Stimulated activated CD8-positive, alpha-beta memory T cell treated with anti-CD3 and anti-CD28 coated beads, Interleukin-2, amount 100 ng/mL, for 48 hours (primary cell): ENCODE measurements at regions not wholly inside any gene's neighbourhood (a gene's known extent, or its start where the extent isn't known, plus 50 kb on each side); places are given as distances from the start of the nearest gene placed in this dataset.

Experiments
- DNase-seq, 2 donors: peaks; one replicate each; pipeline ENCODE4 v3.0.0-alpha.2; 2020; ENCODE audit warnings: low read depth in 2 of 2

GRCh38 chr11:32039149-32039548 lies 51.7 kb upstream of the RCN1 start:
- DNase-seq, result no peak

- no peak for DNase-seq
These were observed 56.2 kb upstream of the RCN1 start for GRCh38 chr11:32034680-32035079.

GRCh38 chr11:32034149-32034548 lies 56.7 kb upstream of the RCN1 start:
- DNase-seq, result no peak

GRCh38 chr11:32033491-32033890 lies 57.4 kb upstream of the RCN1 start:
- no peak for DNase-seq

DNA sequence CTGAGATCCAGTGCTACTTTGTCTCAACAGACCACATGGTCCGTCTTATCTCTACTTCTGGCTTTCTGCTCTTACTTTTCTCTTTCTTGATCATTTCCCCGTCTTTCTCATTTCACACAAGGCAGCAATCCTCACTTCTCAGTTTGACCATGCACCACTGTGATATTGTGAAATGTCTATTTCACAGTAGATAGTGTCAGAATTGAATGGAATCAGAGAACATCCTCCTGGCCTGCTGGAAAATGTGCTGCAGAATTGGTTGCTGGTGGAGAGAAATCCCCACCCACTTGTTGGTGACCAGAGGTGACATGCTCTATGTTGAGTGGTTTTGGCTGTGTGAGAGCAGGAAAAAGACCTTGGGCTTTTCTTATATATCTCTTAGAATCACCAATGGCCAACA lies 57.8 kb upstream of the RCN1 start:
- DNase-seq, result no peak

- DNase-seq, result no peak
These were observed 58.4 kb upstream of the RCN1 start for GRCh38 chr11:32032478-32032877.

GRCh38 chr11:32032052-32032451 lies 58.8 kb upstream of the RCN1 start:
- DNase-seq, result no peak

DNA sequence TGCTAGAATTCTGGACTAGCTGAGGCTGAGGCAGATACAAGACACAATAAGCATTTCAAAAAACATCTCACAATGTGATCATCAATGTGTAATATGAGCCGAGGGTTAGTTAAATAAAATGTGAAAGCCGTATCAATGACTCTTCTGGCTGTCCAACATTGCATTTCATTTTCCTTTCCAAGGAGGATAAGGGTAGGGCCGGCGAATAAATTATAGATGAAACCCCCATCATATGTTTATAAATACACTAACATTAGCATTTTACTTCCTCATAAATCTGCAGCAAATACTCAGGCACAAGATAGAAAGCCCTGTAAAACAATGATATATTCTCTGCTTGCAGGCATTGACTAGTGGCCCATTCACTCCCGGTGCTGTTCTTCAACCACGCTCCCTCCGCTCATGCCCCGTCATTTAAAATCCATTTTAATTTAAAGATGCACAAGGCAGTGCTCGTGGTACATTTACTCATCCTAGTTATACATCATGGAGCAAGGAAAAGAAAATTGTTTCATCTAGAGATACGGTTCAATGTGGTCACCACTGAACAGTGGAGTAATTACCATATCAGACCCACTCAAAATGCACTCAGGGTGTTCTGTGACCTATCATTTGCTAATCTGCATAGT lies 59.9 kb upstream of the RCN1 start:
- DNase-seq, result no peak

- DNase-seq, result no peak
These were observed 61.2 kb upstream of the RCN1 start for GRCh38 chr11:32029721-32030120.

DNA sequence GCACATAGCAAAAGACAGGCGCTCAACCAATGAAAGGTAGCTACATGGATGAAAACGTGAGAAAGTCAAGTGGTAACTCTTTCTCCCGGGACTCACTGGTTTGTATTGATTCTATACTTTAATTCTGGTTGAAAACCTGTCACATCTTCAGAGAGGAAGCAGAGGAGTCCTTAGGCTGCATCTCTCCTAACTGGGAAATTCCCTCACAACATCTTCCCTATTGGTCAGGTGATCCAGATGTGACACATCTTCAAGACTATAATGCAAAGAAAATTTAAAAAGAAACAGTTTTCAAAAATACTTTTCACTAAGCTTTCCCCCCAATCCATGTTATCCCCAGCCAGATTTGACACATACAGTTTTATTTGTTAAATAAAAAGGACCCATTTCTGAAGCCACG lies 62.7 kb upstream of the RCN1 start:
- no peak for DNase-seq

DNA sequence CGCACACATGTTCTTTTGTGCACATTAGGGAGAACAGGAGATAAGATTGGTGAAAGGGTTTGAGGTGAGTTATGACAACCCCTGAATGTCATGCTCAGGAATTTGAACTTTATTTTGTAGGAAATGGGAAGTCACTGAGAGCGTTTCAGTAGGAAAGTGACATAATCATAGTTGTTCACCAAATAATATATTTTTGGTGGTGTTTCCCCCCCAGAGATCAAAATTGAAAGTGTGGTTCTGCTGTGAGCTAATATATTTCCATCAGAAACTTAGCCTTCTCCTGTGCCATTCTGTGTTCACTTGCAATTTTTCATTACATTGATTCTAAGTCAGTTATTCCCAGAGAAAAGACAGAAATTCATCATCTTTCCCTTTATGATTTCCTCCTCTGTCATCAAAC lies 64.1 kb upstream of the RCN1 start:
- no peak for DNase-seq

DNA sequence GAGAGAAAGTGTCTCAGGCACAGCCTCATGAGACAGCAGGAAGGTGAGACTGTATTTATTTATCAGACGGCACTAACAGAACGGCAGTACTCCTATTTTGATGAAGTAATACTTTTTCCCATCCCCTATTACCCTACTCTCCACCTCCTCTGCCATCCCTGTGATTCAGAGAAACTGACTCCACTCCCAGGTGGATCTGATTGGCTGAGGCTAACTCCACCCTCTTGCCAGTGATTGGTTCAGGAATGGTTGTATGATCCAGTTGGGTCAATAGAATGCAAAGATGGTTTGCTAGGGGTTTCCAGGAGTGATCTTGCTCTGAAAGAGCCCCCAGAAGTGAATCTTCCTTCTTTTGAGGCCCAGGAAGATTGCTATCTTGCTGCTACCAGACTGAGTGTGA lies 65.9 kb upstream of the RCN1 start:
- no peak for DNase-seq

DNA sequence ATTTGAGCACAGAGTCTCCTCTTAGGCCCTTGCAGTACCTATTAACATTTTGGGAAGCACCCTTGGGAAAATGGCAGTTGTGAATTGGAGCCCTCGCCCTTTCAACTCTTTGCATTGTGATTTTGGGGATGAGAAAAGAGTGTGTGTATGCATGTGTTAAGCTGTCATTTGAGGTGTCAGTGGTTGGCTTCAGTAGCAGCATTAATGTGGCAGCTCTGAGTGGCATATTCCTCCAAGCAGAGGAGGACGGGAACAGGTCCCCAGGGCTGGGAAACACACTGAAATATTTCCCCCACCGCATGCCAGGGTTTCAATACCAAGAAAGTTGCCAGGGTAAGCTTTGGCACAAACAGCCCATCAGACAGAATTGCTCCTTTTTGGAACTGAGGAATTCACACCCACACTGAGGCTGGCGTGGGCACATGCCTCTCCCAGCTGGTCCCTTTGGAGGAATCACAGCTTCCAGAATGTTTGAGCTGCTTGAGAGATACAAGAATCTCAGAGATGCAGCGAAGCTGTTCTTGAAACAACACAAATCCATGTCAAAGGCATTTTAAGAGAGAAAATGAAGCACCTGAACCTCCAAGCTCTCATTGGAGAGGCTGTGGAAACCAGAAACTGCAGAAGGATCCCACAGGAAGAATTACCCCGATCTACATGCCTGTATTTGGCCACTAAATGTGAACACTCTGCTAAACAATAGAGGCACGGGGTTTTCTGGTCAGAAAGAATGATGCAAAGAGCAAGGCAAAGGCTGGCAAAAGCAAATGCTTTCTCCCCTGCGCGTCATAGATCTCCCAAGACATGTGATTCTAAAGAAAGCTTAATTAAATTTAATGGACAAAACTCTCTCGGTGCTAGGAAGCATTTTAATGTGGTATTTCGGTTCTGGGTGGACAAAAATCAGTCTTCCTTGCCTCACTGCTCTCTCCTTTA lies 67.2 kb upstream of the RCN1 start:
- no peak for DNase-seq

GRCh38 chr11:32018672-32019071 lies 72.2 kb upstream of the RCN1 start:
- DNase-seq, result no peak

DNA sequence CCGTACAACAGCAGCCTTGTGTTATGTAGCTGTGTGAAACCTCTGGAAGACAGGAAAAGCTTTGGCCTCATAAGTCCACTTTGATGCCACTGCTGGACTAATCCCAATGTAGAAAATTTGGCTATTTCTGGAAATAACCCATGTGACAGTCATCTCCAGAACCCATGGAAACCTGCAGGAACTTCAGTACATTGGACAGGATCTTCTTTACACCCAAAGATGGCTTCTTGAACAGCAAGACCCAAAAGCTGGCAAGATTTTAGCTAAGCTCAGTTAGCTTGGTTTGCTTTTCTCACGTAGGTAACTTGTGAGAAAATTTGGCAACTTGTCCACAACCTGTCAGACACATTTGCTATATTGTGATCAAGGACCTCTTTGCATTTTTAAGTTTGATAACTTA lies 74.8 kb upstream of the RCN1 start:
- no peak for DNase-seq

- DNase-seq, result no peak
These were observed 75.4 kb upstream of the RCN1 start for GRCh38 chr11:32015427-32015826.

- no peak for DNase-seq
These were observed 77.3 kb upstream of the RCN1 start for GRCh38 chr11:32013603-32014002.

- DNase-seq, result no peak
These were observed 78.8 kb upstream of the RCN1 start for GRCh38 chr11:32012049-32012448.

DNA sequence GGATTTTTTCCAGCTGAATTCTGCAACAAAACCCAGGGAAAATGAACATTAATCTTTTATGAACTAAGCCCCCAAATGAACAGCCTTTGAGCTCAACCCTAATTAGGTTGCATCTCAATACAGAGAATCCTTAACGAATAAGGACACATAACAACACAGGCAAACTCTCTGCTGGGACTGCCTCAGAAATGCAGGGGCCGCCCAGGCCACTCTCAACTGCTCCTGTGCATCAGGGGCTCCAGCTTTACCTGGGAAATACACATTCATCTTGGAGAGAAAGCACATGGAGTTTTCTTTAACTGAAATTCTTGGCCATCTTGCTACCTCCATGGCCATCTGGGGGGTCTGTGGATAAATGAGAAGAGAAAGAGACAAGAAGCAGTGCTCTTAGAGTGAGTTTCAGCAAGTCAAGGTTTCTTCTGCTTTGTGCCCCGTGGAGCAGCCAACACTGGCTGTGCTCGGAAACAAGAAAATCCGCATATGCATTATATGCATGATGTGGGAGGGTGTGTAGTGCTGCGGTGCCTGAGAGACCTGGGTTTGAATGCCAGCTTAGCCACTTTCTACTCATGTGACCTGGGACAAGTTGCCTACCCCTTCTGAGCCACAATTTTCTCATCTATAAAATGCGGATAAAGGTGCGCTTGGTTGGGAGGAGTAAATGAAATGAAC lies 81.9 kb upstream of the RCN1 start:
- DNase-seq, result no peak

DNA sequence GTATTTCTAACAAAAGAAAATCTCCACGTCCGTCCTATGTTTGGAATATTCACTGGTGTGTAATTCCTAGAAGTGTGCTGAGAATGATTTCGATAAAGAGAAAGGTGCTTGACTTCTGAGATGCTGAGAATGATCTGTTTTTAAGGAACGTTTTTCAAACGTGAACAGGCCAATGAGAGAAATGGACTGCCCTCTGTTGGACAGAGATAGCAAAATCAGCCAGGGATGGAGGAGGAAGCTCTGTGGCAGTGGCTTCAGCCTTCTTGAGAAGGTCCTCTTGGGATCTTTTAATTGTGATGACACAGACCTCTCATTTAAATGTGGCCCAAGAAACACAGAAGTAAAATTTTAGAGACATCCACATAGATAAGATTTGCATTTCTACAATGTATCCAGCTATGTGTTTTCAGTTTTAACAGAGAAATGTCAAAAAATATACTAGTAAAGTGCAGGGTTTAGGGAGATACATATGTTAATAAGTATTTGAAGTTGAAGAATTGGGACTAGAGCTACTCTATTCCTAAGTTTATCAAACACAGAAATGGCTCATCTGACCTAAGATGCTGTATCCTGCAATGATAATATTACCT lies 84.0 kb upstream of the RCN1 start:
- no peak for DNase-seq

GRCh38 chr11:32005786-32006416 lies 85.0 kb upstream of the RCN1 start:
- DNase-seq, result no peak

GRCh38 chr11:32003335-32003734 lies 87.5 kb upstream of the RCN1 start:
- no peak for DNase-seq
